OCI-LY3 (cell line): ENCODE measurements at regions not wholly inside any gene's neighbourhood (a gene's known extent, or its start where the extent isn't known, plus 50 kb on each side); places are given as distances from the start of the nearest gene placed in this dataset.
"Not testable (repeated sequence)": the region's sequence is repeated elsewhere in the genome, so short reads cannot be mapped to it uniquely, and the experiment has no call there.

Source experiments
- H2AFZ ChIP-seq: fragments of 200-600, 300-600 bp; shearing (Covaris generic); 2 replicates; pipeline ENCODE4 v1.6.0; 2014; ENCODE audit warnings: antibody characterized with exemption, low read depth, low read length
- H3K27ac ChIP-seq: fragments of 200-600, 300-600 bp; sonication (generic); 2 replicates; pipeline ENCODE4 v1.5.1; 2014; ENCODE audit warnings: mild to moderate bottlenecking, low read length, moderate library complexity, mixed read lengths
- H3K27me3 ChIP-seq: fragments of 200-600, 300-600 bp; sonication (generic); 2 replicates; pipeline ENCODE4 v1.6.1; 2014; ENCODE audit warnings: low read depth, low read length, mixed read lengths
- H3K36me3 ChIP-seq: fragments of 200-600, 300-600 bp; sonication (generic); replicated peaks from 2 replicates; pipeline ENCODE3; 2014; ENCODE audit warnings: low read depth, low read length, mixed read lengths
- H3K4me1 ChIP-seq: fragments of 300-600, 200-600 bp; sonication (generic); 2 replicates; pipeline ENCODE4 v1.6.1; 2014; ENCODE audit warnings: low read length, mixed read lengths
- H3K4me2 ChIP-seq: fragments of 200-600, 300-600 bp; sonication (generic); 2 replicates; pipeline ENCODE4 v1.6.1; 2014; ENCODE audit warnings: low read length, mixed read lengths
- H3K4me3 ChIP-seq: fragments of 300-600, 200-600 bp; sonication (generic); 2 replicates; pipeline ENCODE4 v1.5.1; 2014; ENCODE audit warnings: antibody characterized with exemption, mild to moderate bottlenecking, low read length, moderate library complexity
- H3K79me2 ChIP-seq: fragments of 300-600, 200-600 bp; shearing (Covaris generic); 2 replicates; pipeline ENCODE4 v1.6.1; 2014; ENCODE audit warnings: mild to moderate bottlenecking, low read length, mixed read lengths
- H3K9ac ChIP-seq: fragments of 300-600, 200-600 bp; shearing (Covaris generic); 2 replicates; pipeline ENCODE4 v1.6.0; 2014; ENCODE audit warnings: mild to moderate bottlenecking, low read length, moderate library complexity
- H3K9me3 ChIP-seq: fragments of 200-600, 300-600 bp; shearing (Covaris generic); 2 replicates; pipeline ENCODE4 v1.6.1; 2014; ENCODE audit warnings: low read length, mixed read lengths; ENCODE audit not compliant: insufficient read depth
- H4K20me1 ChIP-seq: fragments of 200-600, 300-600 bp; sonication (generic); 2 replicates; pipeline ENCODE4 v1.6.1; 2016; ENCODE audit warnings: low read length, mixed read lengths; ENCODE audit not compliant: insufficient read depth
- EZH2phosphoT487 ChIP-seq: fragments of 200-600 bp; shearing (Covaris generic); IDR thresholded peaks from 2 replicates; pipeline ENCODE4 v1.6.1; 2018; ENCODE audit warnings: antibody characterized with exemption, mixed run types, low read depth
- TF ChIP-seq, protein P1 (sequence below): fragments of 200-600, 300-600 bp; sonication (generic); IDR thresholded peaks from 2 replicates; pipeline ENCODE4 v1.5.1; 2014; ENCODE audit warnings: antibody characterized with exemption, low read length, low read depth

DNA sequence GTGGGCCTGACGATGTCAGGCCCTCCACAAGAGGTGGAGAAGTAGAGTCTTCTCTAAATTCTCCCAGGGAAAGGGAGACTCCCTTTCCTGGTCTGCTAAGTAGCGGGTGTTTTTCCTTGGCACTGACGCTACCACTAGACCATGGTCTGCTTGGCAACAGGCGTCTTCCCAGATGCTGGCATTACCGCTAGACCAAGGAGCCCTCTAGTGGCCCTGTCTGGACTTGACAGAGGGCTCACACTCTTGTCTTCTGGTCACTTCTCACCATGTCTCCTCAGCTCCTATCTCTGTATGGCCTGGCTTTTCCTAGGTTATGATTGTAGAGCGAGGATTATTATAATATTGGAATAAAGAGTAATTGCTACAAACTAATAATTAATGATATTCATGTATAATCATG is 51.1 kb upstream of the RASSF6 start:
- H3K27ac ChIP-seq, H4K20me1 ChIP-seq, H3K79me2 ChIP-seq, H3K4me3 ChIP-seq, H3K9me3 ChIP-seq, H3K4me2 ChIP-seq, H3K9ac ChIP-seq, H2AFZ ChIP-seq, H3K27me3 ChIP-seq, H3K36me3 ChIP-seq: not testable (repeated sequence)
- TF ChIP-seq, protein P1, sequence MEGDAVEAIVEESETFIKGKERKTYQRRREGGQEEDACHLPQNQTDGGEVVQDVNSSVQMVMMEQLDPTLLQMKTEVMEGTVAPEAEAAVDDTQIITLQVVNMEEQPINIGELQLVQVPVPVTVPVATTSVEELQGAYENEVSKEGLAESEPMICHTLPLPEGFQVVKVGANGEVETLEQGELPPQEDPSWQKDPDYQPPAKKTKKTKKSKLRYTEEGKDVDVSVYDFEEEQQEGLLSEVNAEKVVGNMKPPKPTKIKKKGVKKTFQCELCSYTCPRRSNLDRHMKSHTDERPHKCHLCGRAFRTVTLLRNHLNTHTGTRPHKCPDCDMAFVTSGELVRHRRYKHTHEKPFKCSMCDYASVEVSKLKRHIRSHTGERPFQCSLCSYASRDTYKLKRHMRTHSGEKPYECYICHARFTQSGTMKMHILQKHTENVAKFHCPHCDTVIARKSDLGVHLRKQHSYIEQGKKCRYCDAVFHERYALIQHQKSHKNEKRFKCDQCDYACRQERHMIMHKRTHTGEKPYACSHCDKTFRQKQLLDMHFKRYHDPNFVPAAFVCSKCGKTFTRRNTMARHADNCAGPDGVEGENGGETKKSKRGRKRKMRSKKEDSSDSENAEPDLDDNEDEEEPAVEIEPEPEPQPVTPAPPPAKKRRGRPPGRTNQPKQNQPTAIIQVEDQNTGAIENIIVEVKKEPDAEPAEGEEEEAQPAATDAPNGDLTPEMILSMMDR = peak; percentile 26
- peaks cover 10% of the 10 kb centered on the region for H3K4me1 ChIP-seq

DNA sequence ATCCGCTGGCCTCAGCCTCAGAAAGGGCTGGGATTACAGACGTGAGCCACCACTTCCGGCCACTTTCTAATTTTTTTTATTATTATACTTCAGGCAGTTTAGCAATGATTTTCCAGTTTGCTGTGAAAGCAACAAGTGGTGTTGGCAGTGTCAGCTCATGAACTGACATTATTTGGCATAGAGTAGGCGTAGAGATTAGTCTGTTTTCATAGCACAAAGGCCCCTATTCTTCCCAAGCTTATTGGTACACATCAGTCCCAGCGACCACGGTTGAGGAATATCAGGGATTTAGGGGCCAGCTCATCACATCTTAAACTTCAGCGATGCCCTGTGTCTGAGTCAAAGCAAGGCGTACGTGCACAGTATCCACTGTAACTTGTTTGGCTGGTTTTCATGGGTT is 53.0 kb upstream of the RASSF6 start:
- Histone ChIP-seq H3K36me3 (no peaks in the 10 kb centered on the region), H3K27me3 (no peaks in the 10 kb centered on the region), H3K27ac (no peak overlapping the region), H3K4me3 (no peak overlapping the region), H3K9ac (no peak overlapping the region), H3K4me1 (peaks cover 15% of the 10 kb centered on the region), H3K4me2 (no peak overlapping the region), H3K9me3 (no peaks in the 10 kb centered on the region), H3K79me2 (no peaks in the 10 kb centered on the region), H2AFZ (no peak overlapping the region), H4K20me1 (no peaks in the 10 kb centered on the region)
- TF ChIP-seq, protein P1 = no peak
- TF ChIP-seq EZH2phosphoT487 = no peak

DNA sequence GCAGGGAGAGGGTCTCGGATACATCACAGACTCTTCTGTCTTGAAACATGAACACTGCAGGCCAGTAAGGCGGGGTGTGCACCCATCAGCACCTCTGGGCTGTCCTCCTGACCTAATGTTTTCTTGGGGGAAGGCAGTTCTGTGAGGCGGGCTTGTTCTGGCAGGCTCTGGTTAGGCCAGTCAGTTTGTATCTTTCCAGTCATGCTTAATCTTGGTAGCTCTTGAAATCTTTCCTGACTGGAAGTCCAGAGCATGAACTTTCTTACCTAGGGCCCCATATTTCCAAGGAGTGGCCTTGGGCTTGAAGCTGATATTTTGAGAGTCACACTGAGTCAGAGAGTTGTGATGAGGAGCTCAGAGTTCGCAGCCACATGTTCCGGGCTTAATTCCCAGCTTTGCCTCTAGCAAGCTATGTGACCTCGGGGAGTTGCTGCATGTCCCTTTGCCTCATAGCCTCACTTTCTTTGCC is 54.2 kb upstream of the RASSF6 start:
- no peak overlapping the region for H2AFZ ChIP-seq
- no peaks in the 10 kb centered on the region for H3K36me3 ChIP-seq
- no peaks in the 10 kb centered on the region for H3K79me2 ChIP-seq
- TF ChIP-seq, protein P1 = no peak
- TF ChIP-seq EZH2phosphoT487 = no peak
- no peak overlapping the region for H3K4me2 ChIP-seq
- H3K27me3 ChIP-seq = no peaks in the 10 kb centered on the region
- no peak overlapping the region for H3K27ac ChIP-seq
- H3K9me3 ChIP-seq = no peaks in the 10 kb centered on the region
- H3K9ac ChIP-seq = no peak overlapping the region
- H4K20me1 ChIP-seq = no peaks in the 10 kb centered on the region
- H3K4me3 ChIP-seq = no peak overlapping the region
- H3K4me1 ChIP-seq = peaks cover 5% of the 10 kb centered on the region; the same call in 1 of the 2 replicates

GRCh38 chr4:73675623-73676022 is 55.4 kb upstream of the RASSF6 start:
- no peak overlapping the region for H3K4me3 ChIP-seq
- H3K9me3 ChIP-seq = no peaks in the 10 kb centered on the region
- no peak overlapping the region for H2AFZ ChIP-seq
- H3K36me3 ChIP-seq = no peaks in the 10 kb centered on the region
- no peak overlapping the region for H3K4me2 ChIP-seq
- no peak for TF ChIP-seq EZH2phosphoT487
- TF ChIP-seq, protein P1 = no peak
- H4K20me1 ChIP-seq = no peaks in the 10 kb centered on the region
- H3K9ac ChIP-seq = no peak overlapping the region
- no peaks in the 10 kb centered on the region for H3K79me2 ChIP-seq
- peaks cover 4% of the 10 kb centered on the region; the same call in 1 of the 2 replicates for H3K4me1 ChIP-seq
- no peak overlapping the region for H3K27ac ChIP-seq
- H3K27me3 ChIP-seq = no peaks in the 10 kb centered on the region
